ENCODE measurements at regions not wholly inside any gene's neighbourhood (a gene's known extent, or its start where the extent isn't known, plus 50 kb on each side); places are given as distances from the start of the nearest gene placed in this dataset.
A peak's percentile ranks its signal among the peaks of the same experiment; 100 is the strongest.

DNA sequence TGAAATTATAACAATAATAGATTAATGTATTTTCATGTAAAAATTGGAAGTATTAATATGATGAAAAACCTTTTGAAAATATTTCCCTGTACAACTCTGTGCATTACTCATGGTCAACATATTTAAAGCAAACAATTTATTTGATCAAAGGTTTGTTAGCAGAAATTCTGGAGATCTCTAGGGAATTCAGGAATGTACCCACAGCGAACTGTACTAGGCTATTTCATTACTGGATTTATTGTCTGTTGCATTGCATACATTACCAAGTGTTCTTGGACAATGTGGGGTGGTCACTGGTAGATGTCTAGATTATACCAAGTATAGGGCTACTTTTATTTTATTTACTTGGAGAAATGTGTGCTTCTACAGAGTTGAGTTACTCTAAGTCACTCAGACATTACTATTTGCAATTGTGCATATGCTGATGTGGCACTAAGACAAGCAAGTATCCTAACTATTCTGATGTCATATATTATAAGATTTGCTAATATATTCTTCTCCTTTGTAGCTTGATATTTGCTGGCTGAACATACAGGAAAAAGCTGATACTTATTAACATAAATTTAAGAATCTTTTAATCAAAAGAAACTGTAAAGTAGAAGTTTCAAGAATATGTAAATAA lies 323.3 kb downstream of the CCER1 start:
- no peak for DNase-seq (ENCODE audit: missing footprints)
- ATAC-seq, result no peak
- intact Hi-C loops (cut with DNase I), result no loop called here

DNA sequence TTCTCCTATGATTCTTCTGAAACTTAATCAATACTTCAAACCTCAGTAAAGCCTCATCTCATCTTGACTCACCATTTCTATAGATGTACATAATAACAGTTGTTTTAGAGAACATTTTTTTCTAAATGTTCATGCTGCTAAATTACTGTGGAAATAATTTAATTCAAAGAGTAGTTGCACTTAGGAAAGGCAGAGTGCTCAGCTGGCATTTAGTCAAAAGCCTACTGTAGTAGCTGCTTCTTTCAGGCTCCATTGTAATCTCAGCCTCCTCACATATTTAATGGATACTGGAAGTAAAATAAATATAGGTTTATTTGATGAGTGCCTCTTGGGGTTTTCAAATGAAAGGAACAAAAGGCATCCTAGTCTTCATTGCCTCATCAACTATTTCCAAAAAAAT lies 325.0 kb downstream of the CCER1 start:
- DNase-seq (ENCODE audit: missing footprints) (no peak), ATAC-seq (no peak)
- intact Hi-C loops (cut with DNase I), result no loop called here

DNA sequence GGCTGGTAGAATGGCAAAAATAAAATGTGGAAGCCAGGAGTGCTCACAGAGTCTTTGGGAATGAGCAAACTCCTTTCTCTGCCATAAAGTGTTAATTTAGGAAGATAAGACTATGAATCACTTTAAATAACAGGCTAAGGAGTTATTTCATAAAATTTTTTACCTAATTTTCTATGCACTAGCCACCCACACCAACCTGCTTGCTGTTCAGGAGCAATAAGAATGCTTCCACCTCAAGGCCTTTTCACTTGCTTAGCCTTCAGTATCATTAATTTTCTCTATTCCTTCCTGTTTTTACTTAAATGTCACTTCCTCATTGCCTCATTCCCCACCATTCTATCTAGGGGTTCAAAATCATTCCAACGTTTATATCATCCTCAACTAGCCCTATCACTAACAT lies 326.8 kb downstream of the CCER1 start:
- ATAC-seq (no peak), DNase-seq (ENCODE audit: missing footprints) (no peak)
- intact Hi-C loops (cut with DNase I), result no loop called here

DNA sequence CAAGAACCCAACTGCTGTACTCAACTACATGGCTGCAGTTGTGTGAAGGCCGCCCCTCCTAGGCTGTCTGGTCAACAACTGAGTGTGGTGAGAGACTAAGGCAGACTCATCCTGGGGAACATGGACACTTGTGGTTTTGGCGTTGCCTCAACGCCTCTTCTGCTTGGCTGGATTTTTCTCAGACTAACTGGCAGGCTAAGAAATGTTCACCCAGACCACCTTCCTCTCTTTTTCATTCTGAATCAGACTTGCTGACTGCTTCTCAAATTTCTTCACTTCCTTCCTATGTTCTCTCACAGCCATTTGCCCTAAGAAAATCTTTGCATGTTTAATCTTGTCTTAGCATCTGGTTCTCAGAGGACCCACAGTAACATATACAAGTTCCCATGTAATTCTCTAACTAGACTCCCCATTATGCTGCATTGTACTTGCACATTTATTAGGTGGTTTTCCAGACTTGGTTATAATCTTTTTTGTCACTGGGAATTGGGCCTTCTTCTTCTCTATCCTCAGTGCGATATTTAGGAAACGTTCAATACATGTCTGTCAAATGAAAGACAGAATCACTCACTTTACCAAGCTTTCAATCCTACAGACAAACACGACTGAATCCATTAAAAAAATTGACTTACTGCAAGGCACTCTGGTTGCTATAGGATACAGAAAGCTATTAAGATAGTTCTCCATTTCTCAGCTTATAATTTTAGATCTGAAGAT lies 327.6 kb downstream of the CCER1 start:
- no peak for DNase-seq (ENCODE audit: missing footprints)

DNA sequence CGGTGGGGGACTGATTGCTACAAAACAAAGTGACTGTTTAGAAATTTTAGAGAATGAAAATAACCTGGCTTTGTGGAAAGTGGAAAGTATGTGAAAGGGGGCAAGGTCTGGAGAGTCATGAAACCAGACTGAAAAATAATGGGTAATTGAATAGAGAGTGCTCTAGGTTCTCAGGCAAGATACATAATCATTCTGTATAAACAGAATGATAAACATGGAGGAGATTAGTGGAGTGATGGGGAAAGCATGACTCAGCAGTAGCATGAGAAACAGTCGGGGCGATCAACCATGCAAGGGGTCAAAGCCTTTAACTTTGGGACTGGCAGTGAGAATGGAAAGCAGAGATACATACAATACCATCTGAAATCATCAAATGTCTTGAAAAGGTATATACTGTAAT lies 332.5 kb downstream of the CCER1 start:
- DNase-seq (ENCODE audit: missing footprints) (no peak), ATAC-seq (no peak)
- intact Hi-C loops (cut with DNase I), result no loop called here

More for the DNA sequence above, 327.6 kb downstream of the CCER1 start:
- intact Hi-C loops (cut with DNase I), result no loop called here
- ATAC-seq, result no peak

DNA sequence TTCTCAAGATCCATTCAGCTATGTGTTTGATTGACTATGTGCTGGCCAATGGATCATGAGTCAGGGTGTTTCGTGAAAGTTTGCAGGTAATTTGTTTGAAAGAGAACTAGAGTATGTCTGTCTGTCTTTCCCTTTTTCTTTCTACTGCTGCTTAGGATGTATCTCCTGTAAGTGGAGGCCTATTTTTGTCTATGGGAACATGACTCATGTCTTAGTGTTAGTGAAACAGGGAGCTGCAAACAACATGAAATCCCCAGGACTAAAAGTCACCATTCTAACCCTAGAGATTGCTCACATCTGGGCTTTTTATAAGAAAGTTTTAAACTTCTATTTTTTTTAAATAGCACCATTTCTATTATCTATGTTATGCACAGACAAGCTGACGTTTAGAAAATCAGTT lies 333.0 kb downstream of the CCER1 start:
- intact Hi-C loops (cut with DNase I), result no loop called here
- ATAC-seq, result no peak

DNA sequence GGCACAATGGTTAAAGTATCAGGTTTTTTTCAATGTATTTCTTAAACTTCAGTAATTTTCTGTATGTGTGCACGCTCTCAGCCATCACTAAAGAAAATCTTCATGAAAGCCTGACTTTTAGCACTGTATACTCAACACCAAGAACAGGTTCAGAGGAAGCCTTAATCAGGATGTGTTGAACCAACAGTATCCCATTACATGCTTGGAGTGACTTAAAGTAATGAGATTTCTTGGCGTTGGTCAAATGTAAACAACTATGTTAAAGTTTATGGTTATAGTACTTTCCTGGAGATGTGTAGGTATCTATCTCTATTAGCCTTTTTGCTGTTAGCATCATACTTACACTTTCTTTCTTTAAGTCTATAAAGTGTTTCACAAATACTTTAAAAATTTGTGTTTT lies 335.0 kb downstream of the CCER1 start:
- no peak for DNase-seq (ENCODE audit: missing footprints)
- ATAC-seq, result no peak
- intact Hi-C loops (cut with DNase I), result no loop called here

More for the DNA sequence above, 333.0 kb downstream of the CCER1 start:
- no peak for DNase-seq (ENCODE audit: missing footprints)

DNA sequence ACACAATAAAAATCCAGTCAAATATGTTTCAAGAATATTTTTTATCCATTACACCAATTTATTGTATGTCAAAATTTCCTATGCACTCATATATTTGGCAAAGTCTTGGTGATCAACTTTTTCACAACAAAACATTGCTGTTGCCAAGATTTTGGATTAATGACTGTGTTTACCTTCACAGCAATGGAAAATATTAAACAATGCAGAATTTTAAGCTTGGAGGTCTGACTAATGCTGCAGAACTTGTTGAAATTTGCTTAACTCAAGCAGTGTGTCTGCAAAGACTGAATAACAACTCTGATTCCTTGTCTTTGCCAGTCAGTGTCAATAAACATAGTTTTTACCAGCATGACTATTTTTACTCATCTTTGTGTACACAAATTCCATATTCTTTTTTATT lies 336.4 kb downstream of the CCER1 start:
- ATAC-seq (no peak), DNase-seq (ENCODE audit: missing footprints) (no peak)
- intact Hi-C loops (cut with DNase I), result no loop called here

DNA sequence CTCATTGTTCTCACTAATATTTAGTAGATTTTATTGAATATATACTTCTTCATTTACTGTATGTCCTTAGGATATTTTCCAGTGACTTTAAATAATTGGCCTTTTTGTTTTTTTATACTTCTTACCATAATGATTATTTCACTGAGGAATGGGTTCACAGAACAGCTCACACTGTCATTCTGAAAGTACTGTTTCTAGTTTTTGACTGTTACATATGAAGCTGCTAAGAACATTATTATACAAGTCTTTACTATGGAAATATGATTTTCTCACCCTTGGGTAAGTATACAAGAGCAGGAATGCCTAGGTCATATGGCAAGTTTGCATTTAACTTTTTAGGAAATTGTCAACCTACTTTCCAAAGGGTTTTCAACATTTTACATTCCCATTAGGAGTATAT lies 343.1 kb downstream of the CCER1 start:
- intact Hi-C loops (cut with DNase I), result no loop called here
- DNase-seq (ENCODE audit: missing footprints), result no peak
- no peak for ATAC-seq

DNA sequence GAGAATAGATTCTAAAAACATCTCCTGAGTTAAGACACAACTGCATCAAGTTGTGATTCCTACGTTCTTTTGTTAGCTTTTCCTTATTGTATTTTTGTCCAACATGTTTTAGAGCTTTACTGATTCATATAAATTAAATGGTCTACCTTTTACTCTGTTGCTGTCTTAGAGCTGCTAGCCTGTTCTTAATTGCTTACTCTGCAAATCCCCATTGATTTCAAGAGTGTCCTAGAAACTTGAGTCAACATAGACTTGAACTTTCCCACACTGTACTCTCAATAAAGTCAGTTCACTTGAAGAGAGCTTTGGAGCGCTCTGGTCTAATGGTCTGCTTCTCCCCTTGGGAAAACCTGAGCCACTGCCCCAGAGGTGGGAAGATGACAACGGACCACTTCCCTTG lies 343.9 kb downstream of the CCER1 start:
- intact Hi-C loops (cut with DNase I), result no loop called here
- DNase-seq (ENCODE audit: missing footprints) (no peak), ATAC-seq (no peak)

DNA sequence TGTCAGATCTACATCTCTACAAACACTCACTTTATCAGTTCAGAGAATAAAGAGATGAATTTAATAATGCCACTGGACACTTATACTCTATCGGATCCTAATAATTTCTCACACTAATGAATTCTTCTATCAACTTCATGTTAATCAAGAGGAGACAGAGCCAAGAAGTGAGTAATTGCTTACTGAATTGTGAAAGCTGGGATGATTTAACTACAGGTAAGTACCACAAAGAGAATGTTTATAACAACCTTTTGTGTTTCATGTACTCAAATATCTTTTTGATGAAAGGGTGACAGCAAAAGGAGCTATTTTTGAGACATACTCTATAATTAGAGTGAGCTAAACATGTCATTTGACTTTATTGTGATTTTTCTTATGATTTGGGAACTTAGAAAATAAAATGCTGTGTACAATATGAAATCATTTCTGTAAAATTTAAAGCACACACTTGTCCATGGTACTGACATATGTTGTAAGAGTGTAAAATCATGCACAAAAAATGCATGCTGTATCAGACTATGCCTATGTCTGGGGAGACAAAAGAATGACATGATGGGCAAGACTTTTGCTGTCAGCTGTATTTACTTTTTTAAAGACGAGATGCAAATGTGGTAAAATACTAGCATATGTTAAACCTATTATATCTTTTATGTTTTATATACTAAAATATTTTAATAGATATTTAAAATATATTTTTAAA lies 361.2 kb downstream of the CCER1 start:
- DNase-seq (ENCODE audit: missing footprints), result no peak
- ATAC-seq, result no peak
- intact Hi-C loops (cut with DNase I), result no loop called here

DNA sequence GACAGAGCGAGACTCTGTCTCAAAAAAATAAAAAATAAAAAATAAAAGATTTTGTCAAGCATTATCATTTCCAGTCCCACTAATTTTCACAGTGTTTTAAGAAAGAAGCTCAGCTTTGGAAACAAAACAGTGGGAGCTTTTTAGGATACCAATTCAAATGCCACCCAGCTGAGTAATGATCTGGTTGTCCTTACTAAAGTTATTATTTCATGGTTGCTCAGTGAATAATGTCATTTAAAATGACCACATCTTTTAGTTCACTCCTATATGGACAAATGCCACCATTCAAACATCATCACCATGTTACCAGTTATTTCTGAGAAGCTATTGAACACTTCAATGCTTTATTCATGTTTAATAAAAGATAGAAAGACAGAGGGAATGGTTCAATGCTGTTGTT lies 365.0 kb downstream of the CCER1 start:
- ATAC-seq (no peak), DNase-seq (ENCODE audit: missing footprints) (no peak)
- intact Hi-C loops (cut with DNase I), result no loop called here

DNA sequence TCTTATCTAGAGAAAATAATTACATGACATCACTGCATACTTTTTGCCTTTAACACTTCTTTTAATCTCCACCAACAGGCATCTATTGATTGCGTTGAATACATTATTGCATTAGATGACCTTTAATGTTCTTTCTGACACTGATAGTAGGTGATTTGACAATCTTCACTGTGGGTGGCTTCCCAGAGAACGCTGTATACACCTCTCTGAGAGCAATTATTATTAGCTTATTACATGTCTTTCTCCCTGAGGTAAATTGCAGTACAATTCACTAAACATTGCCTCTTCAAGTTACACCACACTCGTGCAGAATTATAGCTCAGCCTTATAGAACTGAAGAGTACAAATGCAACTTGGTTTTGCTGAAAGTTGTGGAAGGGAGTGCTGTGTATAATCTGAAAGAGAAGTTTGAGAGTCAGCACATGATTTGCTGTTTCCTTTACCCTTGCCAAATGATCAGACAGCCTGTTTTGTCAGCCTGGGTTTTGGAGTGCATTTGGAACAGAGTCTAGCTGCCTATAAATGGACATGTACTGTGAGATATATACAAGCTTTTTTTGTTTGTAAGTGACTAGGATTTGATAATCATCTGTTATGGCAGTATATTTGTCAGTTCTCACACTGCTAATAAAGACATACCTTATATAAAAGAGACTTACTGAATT lies 369.2 kb downstream of the CCER1 start:
- intact Hi-C loops (cut with DNase I), result no loop called here
- peak; percentile 37 for ATAC-seq
- no peak for DNase-seq (ENCODE audit: missing footprints)

DNA sequence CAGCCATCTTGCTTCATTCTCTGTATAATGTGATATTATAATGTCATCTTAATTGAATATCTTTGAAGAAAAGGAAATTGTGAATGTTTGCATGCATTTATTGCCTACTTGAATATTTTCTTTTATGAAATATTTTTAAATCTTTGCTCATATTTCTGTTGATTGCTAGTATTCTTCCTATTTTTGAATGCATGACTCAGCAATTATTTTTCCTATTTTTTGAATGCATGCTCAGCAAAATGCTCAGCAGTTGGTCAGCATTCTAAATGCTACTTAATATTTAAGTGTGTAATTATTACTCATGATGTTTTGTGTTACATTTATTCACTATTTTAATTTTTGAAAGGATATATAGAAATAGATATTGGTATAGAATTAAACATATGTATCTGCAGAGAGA lies 378.3 kb downstream of the CCER1 start:
- DNase-seq (ENCODE audit: missing footprints), result no peak
- intact Hi-C loops (cut with DNase I), result no loop called here
- no peak for ATAC-seq

DNA sequence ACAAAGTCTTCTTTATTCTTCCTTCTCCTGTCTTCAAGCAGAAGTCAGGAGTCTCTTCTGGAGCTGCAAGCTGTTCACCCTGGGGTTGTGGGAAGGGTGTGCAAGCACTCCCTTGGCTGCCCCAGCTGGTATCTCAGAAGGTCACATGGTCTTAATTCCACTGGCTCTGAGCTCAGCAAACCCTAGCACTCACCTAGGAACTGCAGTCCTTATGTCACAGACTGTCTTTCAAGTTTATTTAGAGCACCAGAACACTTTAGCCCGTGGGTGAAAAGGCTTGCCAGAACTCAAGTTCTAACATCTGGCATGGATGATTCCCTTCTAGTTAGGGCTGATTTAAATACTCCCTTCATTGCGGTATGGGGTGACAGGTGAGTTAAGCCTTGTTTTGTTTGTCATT lies 379.0 kb downstream of the CCER1 start:
- ATAC-seq, result peak; percentile 81
- no peak for DNase-seq (ENCODE audit: missing footprints)
- intact Hi-C loops (cut with DNase I), result no loop called here

DNA sequence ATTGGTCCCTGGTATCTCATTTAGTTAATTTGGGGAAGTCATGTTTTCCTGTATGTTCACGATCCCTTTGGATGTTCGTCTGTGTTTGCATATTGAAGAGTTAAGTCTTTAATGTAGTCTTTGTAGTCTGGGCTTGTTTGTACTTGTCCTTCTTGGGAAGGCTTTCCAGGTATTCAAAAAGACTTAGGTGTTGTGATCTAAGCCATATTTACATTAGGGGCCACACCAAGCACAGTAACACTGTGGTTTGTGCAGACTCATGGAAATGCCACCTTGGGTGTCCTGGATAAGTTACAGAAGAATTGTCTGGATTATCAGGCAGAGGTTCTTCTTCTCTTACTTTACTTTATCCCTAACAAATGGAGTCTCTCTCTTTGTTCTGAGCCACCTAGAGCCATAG lies 380.3 kb downstream of the CCER1 start:
- no peak for DNase-seq (ENCODE audit: missing footprints)
- intact Hi-C loops (cut with DNase I), result no loop called here
- no peak for ATAC-seq

DNA sequence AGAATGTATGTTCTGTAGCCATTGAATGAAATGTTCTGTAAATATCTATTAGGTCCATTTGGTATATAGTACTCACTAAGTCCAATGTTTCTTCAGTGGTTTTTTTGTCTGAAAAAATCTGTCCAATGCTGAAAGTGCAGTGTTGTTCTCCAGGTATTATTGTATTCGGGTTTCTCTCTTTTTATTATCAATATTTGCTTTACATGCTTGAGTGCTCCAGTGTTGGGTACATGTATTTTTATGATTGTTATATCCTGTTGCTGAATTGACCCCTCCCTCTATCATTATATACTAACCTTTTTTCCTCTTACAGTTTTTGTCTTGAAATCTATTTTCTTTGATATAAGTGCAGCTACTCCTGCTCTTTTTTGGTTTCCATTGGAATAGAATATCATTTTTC lies 382.2 kb downstream of the CCER1 start:
- DNase-seq (ENCODE audit: missing footprints), result no peak
- ATAC-seq, result no peak
- intact Hi-C loops (cut with DNase I), result no loop called here

DNA sequence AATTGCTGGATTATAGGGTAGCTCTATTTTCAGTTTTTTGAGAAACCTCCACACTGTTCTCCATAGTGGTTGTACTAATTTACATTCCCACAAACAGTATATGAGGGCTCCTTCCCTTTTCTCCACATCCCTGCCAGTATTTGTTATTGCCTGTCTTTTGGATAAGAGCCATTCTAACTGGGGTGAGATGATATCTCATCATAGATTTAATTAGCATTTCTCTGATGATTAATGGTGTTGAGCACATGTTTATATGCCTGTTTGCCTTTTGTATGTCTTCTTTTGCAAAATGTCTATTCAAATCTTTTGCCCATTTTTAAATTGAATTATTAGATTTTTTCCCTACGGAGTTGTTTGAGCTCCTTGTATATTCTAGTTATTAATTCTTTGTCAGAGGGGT lies 385.3 kb downstream of the CCER1 start:
- no peak for ATAC-seq
- no peak for DNase-seq (ENCODE audit: missing footprints)
- intact Hi-C loops (cut with DNase I), result no loop called here

DNA sequence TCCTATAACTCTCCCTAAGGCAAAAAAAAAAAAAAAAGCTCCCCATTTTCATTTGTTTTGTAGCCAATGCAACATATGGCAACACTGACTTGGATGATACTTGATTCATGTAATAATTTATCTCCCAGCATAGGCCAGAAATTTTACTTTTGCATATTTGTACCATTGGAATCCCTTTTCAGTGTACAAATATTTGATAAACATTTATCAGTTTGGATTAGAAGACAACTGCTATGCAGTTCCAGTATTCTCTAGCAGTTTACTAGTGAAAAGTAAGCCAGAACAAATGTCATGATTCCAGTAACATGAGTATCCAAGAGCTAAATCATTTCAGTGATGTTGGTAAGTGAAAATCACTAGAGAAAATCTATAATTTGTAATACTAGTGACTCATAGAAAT lies 392.3 kb downstream of the CCER1 start:
- intact Hi-C loops (cut with DNase I), result no loop called here

DNA sequence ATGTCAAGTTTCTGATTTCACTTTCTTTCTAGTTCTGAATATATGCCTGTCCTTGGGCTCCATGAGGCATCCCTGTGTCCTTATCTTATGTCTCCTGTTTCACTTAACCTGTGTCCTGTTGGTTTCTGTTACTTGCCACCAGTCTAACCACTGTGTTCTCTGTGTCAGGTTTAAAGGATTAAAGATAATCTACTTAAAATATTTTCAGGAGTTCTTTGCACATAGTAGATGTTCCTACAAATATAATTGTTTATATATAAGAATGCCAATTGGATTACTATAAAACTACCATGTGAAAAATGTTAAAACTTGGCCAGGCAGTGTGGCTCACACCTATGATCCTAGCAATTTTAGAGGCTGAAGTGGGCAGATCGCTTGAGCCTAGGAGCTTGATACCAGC lies 406.4 kb downstream of the CCER1 start:
- ATAC-seq (no peak), DNase-seq (ENCODE audit: missing footprints) (no peak)
- intact Hi-C loops (cut with DNase I), result no loop called here

More for the DNA sequence above, 392.3 kb downstream of the CCER1 start:
- DNase-seq (ENCODE audit: missing footprints) (no peak), ATAC-seq (no peak)
